ENCODE measurements at regions not wholly inside any gene's neighbourhood (a gene's known extent, or its start where the extent isn't known, plus 50 kb on each side); places are given as distances from the start of the nearest gene placed in this dataset.

DNA sequence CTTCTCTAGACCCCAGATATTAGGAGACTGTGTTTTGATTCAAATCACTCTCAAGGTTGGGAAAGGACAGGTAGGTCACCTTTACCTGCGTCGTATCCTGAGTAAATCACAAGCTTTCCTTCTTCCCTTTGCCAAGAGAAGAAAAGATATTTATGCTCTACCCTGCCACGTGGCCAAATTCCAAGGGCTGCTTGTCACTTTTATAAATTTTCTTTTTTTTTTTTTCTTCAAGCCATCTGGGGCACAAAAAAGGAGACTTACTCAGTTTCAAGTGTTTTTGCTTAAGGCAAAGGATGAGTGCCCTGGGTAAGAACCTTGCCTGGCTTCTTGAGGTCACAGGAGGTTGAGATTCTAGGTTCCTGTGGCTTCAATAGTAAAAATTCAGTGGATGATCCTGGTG is 285.1 kb downstream of the TMEM114 start:
- Mint-ChIP-seq H3K36me3 (ENCODE audit: low read depth) (no peaks in the 10 kb centered on the region), H3K27me3 (ENCODE audit: low read depth) (peaks cover 5% of the 10 kb centered on the region), H3K27ac (ENCODE audit: unreplicated experiment) (no peak overlapping the region), H3K4me1 (peaks cover 6% of the 10 kb centered on the region), H3K4me3 (no peak overlapping the region), H3K9me3 (peaks cover 6% of the 10 kb centered on the region)
- DNase-seq (ENCODE audit: low read depth, low spot score): no peak
- TF ChIP-seq, protein P1, sequence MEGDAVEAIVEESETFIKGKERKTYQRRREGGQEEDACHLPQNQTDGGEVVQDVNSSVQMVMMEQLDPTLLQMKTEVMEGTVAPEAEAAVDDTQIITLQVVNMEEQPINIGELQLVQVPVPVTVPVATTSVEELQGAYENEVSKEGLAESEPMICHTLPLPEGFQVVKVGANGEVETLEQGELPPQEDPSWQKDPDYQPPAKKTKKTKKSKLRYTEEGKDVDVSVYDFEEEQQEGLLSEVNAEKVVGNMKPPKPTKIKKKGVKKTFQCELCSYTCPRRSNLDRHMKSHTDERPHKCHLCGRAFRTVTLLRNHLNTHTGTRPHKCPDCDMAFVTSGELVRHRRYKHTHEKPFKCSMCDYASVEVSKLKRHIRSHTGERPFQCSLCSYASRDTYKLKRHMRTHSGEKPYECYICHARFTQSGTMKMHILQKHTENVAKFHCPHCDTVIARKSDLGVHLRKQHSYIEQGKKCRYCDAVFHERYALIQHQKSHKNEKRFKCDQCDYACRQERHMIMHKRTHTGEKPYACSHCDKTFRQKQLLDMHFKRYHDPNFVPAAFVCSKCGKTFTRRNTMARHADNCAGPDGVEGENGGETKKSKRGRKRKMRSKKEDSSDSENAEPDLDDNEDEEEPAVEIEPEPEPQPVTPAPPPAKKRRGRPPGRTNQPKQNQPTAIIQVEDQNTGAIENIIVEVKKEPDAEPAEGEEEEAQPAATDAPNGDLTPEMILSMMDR (conservative IDR thresholded peaks at IDR 0.05): no peak

DNA sequence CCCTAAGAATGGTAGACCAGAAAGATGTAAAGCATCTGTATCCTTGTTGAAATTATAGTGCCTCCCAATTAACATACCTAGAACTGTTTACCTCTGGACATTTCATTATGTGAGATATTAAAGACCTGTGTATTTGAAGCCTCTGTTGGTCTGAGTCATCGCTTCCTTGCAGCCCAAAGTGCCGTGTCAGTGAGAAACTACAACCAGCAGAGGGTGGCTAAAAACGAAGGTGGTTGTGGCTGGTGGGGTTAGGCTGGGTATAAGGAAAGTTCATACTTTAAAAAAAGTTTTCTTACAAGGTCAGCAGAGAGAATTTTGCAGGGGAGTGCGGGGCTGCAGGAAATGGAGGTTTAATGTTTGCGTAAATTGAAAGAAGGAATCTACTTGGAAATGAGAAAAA is 290.7 kb downstream of the TMEM114 start:
- H3K36me3 Mint-ChIP-seq (ENCODE audit: low read depth): no peaks in the 10 kb centered on the region
- H3K27me3 Mint-ChIP-seq (ENCODE audit: low read depth): peaks cover 12% of the 10 kb centered on the region
- H3K4me1 Mint-ChIP-seq: no peaks in the 10 kb centered on the region
- no peak overlapping the region for H3K4me3 Mint-ChIP-seq
- TF ChIP-seq, protein P1 (conservative IDR thresholded peaks at IDR 0.05): no peak
- H3K27ac Mint-ChIP-seq (ENCODE audit: unreplicated experiment): no peak overlapping the region
- H3K9me3 Mint-ChIP-seq: peaks cover 2% of the 10 kb centered on the region
- DNase-seq (ENCODE audit: low read depth, low spot score): no peak

DNA sequence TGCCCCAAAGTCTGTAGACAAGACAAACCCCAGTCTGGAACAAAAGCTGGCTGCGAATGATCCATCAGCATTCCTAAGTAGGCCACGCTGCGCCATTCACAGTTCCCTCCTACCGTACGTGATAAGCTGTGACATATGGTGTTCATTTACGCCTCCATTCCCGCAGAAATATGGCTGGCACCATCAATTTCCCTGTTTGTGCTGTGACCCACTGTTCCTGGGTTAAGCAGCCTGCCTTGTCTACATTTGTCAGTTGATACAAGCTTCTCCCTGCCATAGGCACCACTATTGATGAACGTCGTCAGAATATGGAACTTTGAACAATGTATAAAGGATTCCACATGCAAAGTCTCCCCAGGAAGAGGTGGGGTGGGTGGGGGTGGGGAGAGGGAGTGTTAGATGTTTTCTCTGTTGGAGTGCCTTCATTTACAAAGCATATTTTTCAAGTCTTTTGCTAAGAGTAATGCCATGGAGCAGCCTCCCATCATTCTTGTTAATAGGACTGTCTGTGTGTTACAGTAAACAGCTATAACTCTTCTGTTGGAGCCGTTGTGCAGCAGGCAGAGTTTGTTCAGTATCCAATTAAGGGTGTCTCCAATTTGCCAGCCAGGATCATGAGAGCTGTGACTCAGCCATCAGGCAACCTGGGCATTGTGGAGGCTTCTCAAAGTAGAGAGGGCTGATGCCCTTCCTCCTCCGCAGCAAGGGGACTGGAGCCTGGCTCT is 294.6 kb downstream of the TMEM114 start:
- Mint-ChIP-seq H3K4me3 (no peak overlapping the region), H3K36me3 (ENCODE audit: low read depth) (no peaks in the 10 kb centered on the region), H3K9me3 (no peaks in the 10 kb centered on the region), H3K27ac (ENCODE audit: unreplicated experiment) (no peak overlapping the region), H3K27me3 (ENCODE audit: low read depth) (peaks cover 36% of the 10 kb centered on the region), H3K4me1 (no peaks in the 10 kb centered on the region)
- TF ChIP-seq, protein P1 (conservative IDR thresholded peaks at IDR 0.05): no peak
- DNase-seq (ENCODE audit: low read depth, low spot score): no peak

- Mint-ChIP-seq H3K4me1 (no peaks in the 10 kb centered on the region), H3K27ac (ENCODE audit: unreplicated experiment) (no peak overlapping the region), H3K9me3 (no peaks in the 10 kb centered on the region), H3K4me3 (no peak overlapping the region), H3K27me3 (ENCODE audit: low read depth) (peaks cover 31% of the 10 kb centered on the region), H3K36me3 (ENCODE audit: low read depth) (no peaks in the 10 kb centered on the region)
- no peak for DNase-seq (ENCODE audit: low read depth, low spot score)
- TF ChIP-seq, protein P1 (conservative IDR thresholded peaks at IDR 0.05): no peak
These were observed 296.9 kb downstream of the TMEM114 start for GRCh38 chr16:8293413-8293812.

GRCh38 chr16:8292271-8292670 is 298.0 kb downstream of the TMEM114 start:
- no peak overlapping the region for H3K4me3 Mint-ChIP-seq
- no peak for DNase-seq (ENCODE audit: low read depth, low spot score)
- no peak overlapping the region for H3K27ac Mint-ChIP-seq (ENCODE audit: unreplicated experiment)
- peaks cover 32% of the 10 kb centered on the region for H3K27me3 Mint-ChIP-seq (ENCODE audit: low read depth)
- no peaks in the 10 kb centered on the region for H3K9me3 Mint-ChIP-seq
- H3K4me1 Mint-ChIP-seq: no peaks in the 10 kb centered on the region
- no peaks in the 10 kb centered on the region for H3K36me3 Mint-ChIP-seq (ENCODE audit: low read depth)
- TF ChIP-seq, protein P1 (conservative IDR thresholded peaks at IDR 0.05): no peak

Data from neural crest cell (in vitro differentiated cells).